DOHH2 (cell line): ENCODE measurements at regions not wholly inside any gene's neighbourhood (a gene's known extent, or its start where the extent isn't known, plus 50 kb on each side); places are given as distances from the start of the nearest gene placed in this dataset.
"Not testable (repeated sequence)": the region's sequence is repeated elsewhere in the genome, so short reads cannot be mapped to it uniquely, and the experiment has no call there.

Experiments used
- EZH2phosphoT487 ChIP-seq: fragments of 200-600 bp; sonication (generic); IDR thresholded peaks from 2 replicates; pipeline ENCODE4 v1.6.1; 2017; ENCODE audit warnings: borderline replicate concordance, mild to moderate bottlenecking, antibody characterized with exemption, low read length, moderate library complexity, mixed read lengths
- TF ChIP-seq, protein P1 (sequence below): fragments of 200-600 bp; sonication (generic); IDR thresholded peaks from one replicate; pipeline ENCODE4 v1.5.1; 2014; ENCODE audit warnings: antibody characterized with exemption, mild to moderate bottlenecking, low read depth, low read length; ENCODE audit not compliant: poor library complexity, severe bottlenecking

DNA sequence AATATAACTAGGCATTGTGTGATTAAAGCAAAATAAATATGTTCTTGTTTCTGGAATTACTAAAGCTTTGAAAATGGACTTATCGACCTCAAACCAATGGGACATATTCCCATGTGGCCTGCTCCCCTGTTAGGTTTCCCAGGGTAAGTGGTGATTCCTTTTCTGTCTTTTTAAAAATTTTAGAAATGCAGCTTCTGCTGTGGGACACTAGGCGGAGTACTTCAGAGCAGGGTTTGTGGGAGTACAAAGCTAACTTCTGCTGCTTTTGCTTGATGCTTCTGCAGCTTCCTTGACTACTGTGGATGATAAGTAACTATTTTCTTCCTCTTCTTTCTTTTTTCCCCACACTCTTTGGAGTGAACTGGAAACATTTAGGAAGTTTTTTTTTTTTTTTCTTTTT lies 2632.4 kb upstream of the DEFB115 start:
- TF ChIP-seq, protein P1, sequence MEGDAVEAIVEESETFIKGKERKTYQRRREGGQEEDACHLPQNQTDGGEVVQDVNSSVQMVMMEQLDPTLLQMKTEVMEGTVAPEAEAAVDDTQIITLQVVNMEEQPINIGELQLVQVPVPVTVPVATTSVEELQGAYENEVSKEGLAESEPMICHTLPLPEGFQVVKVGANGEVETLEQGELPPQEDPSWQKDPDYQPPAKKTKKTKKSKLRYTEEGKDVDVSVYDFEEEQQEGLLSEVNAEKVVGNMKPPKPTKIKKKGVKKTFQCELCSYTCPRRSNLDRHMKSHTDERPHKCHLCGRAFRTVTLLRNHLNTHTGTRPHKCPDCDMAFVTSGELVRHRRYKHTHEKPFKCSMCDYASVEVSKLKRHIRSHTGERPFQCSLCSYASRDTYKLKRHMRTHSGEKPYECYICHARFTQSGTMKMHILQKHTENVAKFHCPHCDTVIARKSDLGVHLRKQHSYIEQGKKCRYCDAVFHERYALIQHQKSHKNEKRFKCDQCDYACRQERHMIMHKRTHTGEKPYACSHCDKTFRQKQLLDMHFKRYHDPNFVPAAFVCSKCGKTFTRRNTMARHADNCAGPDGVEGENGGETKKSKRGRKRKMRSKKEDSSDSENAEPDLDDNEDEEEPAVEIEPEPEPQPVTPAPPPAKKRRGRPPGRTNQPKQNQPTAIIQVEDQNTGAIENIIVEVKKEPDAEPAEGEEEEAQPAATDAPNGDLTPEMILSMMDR = peak; percentile 10
- not testable (repeated sequence) for TF ChIP-seq EZH2phosphoT487
